ENCODE measurements at regions not wholly inside any gene's neighbourhood (a gene's known extent, or its start where the extent isn't known, plus 50 kb on each side); places are given as distances from the start of the nearest gene placed in this dataset.

- no peaks in the 10 kb centered on the region for H3K27me3 ChIP-seq (ENCODE audit: control insufficient read depth, insufficient read depth, low read length)
- no peak for DNase-seq (ENCODE audit: low read depth)
- H3K36me3 ChIP-seq (ENCODE audit: control insufficient read depth, insufficient read depth, low read length), result no peaks in the 10 kb centered on the region
- no peak for TF ChIP-seq CTCF (IDR thresholded peaks at IDR 0.05; ENCODE audit: insufficient read depth, low read length, poor library complexity, severe bottlenecking)
- no peak overlapping the region for H3K4me3 ChIP-seq (ENCODE audit: low read depth, low read length)
These were observed 2705.8 kb downstream of the PCDH7 start for GRCh38 chr4:33425936-33426335.

GRCh38 chr4:33427676-33428075, 2707.5 kb downstream of the PCDH7 start:
- Histone ChIP-seq H3K4me3 (ENCODE audit: low read depth, low read length) (no peak overlapping the region), H3K27me3 (ENCODE audit: control insufficient read depth, insufficient read depth, low read length) (no peaks in the 10 kb centered on the region), H3K36me3 (ENCODE audit: control insufficient read depth, insufficient read depth, low read length) (no peaks in the 10 kb centered on the region)
- no peak for TF ChIP-seq CTCF (IDR thresholded peaks at IDR 0.05; ENCODE audit: insufficient read depth, low read length, poor library complexity, severe bottlenecking)
- no peak for DNase-seq (ENCODE audit: low read depth)

- Histone ChIP-seq H3K27me3 (ENCODE audit: control insufficient read depth, insufficient read depth, low read length) (no peaks in the 10 kb centered on the region), H3K36me3 (ENCODE audit: control insufficient read depth, insufficient read depth, low read length) (no peaks in the 10 kb centered on the region), H3K4me3 (ENCODE audit: low read depth, low read length) (no peak overlapping the region)
- no peak for TF ChIP-seq CTCF (IDR thresholded peaks at IDR 0.05; ENCODE audit: insufficient read depth, low read length, poor library complexity, severe bottlenecking)
- no peak for DNase-seq (ENCODE audit: low read depth)
These were observed 2709.8 kb downstream of the PCDH7 start for GRCh38 chr4:33429971-33430370.

GRCh38 chr4:33437406-33437805, 2717.2 kb downstream of the PCDH7 start:
- Histone ChIP-seq H3K36me3 (ENCODE audit: control insufficient read depth, insufficient read depth, low read length) (no peaks in the 10 kb centered on the region), H3K4me3 (ENCODE audit: low read depth, low read length) (no peak overlapping the region), H3K27me3 (ENCODE audit: control insufficient read depth, insufficient read depth, low read length) (no peaks in the 10 kb centered on the region)
- no peak for DNase-seq (ENCODE audit: low read depth)
- TF ChIP-seq CTCF (IDR thresholded peaks at IDR 0.05; ENCODE audit: insufficient read depth, low read length, poor library complexity, severe bottlenecking), result no peak

- no peak overlapping the region for H3K4me3 ChIP-seq (ENCODE audit: low read depth, low read length)
- H3K27me3 ChIP-seq (ENCODE audit: control insufficient read depth, insufficient read depth, low read length), result no peaks in the 10 kb centered on the region
- no peaks in the 10 kb centered on the region for H3K36me3 ChIP-seq (ENCODE audit: control insufficient read depth, insufficient read depth, low read length)
- DNase-seq (ENCODE audit: low read depth), result no peak
- no peak for TF ChIP-seq CTCF (IDR thresholded peaks at IDR 0.05; ENCODE audit: insufficient read depth, low read length, poor library complexity, severe bottlenecking)
These were observed 2726.8 kb downstream of the PCDH7 start for GRCh38 chr4:33446953-33447352.

- Histone ChIP-seq H3K4me3 (ENCODE audit: low read depth, low read length) (no peak overlapping the region), H3K27me3 (ENCODE audit: control insufficient read depth, insufficient read depth, low read length) (no peaks in the 10 kb centered on the region), H3K36me3 (ENCODE audit: control insufficient read depth, insufficient read depth, low read length) (no peaks in the 10 kb centered on the region)
- TF ChIP-seq CTCF (IDR thresholded peaks at IDR 0.05; ENCODE audit: insufficient read depth, low read length, poor library complexity, severe bottlenecking), result no peak
- DNase-seq (ENCODE audit: low read depth), result no peak
These were observed 2728.8 kb downstream of the PCDH7 start for GRCh38 chr4:33448948-33449347.

Data from kidney epithelial cell (primary cell).